GM10266 (cell line): ENCODE measurements at regions not wholly inside any gene's neighbourhood (a gene's known extent, or its start where the extent isn't known, plus 50 kb on each side); places are given as distances from the start of the nearest gene placed in this dataset.
"Not testable (repeated sequence)": the region's sequence is repeated elsewhere in the genome, so short reads cannot be mapped to it uniquely, and the experiment has no call there.

Experiments
- DNase-seq: peaks from one replicate; pipeline ENCODE4 v3.0.0; 2012; ENCODE audit errors: extremely low spot score
- TF ChIP-seq, protein P1 (sequence below): IDR thresholded peaks from 2 replicates; pipeline ENCODE4 v1.5.1; 2012; ENCODE audit warnings: mild to moderate bottlenecking, low read depth; ENCODE audit not compliant: control insufficient read depth, insufficient read depth; ENCODE audit errors: missing control alignments

DNA sequence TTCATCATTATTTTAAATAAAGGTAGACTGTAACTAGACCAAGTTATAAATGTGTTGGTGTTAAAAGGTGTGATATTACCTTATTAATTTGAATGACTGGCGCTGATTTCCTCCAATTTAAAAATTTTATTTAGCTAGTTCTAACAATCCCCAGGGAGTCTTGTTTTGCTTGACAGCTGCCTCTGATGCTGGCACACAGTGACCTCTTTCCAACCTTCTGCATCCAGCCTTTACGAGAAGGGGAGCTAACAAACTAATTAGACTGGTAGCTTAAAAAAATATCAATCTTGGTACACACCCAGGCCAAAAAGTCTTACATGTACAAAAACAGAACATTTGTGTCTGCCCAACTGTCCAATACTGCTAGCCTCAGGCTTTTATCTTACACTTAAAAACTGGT lies 51.8 kb upstream of the ENPEP start:
- TF ChIP-seq, protein P1, sequence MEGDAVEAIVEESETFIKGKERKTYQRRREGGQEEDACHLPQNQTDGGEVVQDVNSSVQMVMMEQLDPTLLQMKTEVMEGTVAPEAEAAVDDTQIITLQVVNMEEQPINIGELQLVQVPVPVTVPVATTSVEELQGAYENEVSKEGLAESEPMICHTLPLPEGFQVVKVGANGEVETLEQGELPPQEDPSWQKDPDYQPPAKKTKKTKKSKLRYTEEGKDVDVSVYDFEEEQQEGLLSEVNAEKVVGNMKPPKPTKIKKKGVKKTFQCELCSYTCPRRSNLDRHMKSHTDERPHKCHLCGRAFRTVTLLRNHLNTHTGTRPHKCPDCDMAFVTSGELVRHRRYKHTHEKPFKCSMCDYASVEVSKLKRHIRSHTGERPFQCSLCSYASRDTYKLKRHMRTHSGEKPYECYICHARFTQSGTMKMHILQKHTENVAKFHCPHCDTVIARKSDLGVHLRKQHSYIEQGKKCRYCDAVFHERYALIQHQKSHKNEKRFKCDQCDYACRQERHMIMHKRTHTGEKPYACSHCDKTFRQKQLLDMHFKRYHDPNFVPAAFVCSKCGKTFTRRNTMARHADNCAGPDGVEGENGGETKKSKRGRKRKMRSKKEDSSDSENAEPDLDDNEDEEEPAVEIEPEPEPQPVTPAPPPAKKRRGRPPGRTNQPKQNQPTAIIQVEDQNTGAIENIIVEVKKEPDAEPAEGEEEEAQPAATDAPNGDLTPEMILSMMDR = no peak
- DNase-seq = no peak

DNA sequence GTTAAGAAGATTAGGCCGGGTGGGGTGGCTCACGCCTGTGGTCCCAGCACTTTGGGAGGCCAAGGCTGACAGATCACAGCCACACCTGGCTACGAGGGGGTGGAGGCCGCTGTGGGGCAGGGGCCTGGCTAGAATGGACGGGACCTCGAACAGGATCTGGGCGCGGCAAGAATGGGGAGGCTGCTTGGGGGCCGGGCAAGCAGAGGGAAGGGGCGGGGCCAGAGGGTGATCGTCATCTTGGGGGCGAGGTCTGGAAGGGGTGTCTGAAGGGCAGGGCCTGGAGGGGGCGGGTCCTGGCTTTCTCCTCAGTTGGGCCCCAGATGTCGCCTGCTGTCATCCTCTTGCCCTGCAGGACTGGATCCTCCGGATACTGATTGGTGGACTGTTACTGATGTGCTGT lies 57.3 kb upstream of the ENPEP start:
- TF ChIP-seq, protein P1 = no peak
- DNase-seq = no peak

DNA sequence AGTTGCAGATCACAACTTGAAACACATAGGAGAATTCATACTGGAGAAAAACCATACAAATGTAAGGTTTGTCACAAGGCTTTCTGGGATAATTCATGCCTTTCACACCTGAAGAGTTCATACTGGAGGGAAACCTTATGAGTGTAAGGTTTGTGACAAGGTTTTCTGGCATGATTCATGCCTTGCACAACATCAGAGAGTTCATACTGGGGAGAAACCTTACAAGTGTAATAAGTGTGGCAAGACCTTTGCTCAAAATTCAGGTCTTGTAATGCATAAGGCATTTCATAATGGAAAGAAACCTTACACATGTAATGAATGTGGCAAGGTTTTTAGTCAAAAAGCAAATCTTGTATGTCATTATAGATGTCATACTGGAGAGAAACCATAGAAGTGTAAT lies 58.8 kb upstream of the ENPEP start:
- TF ChIP-seq, protein P1 = no peak
- DNase-seq = no peak

DNA sequence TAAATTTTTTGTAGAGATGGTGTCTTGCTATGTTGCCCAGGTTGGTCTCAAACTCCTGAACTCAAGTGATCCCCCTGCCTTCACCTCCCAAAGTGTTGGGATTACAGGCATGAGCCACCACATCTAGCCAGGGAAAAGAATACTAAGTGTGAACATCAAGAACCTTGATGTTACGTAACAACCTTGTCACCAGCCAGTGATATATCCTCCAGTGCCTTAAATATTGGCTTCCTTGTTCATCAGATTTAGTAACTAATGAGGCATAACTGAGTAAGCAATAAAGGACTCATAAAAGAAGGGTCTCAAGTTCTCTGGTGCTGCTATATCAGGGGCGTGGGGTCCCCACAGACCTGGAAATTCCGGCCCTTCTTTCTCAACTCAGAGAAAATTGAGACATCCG lies 60.5 kb upstream of the ENPEP start:
- DNase-seq = no peak
- TF ChIP-seq, protein P1 = no peak

DNA sequence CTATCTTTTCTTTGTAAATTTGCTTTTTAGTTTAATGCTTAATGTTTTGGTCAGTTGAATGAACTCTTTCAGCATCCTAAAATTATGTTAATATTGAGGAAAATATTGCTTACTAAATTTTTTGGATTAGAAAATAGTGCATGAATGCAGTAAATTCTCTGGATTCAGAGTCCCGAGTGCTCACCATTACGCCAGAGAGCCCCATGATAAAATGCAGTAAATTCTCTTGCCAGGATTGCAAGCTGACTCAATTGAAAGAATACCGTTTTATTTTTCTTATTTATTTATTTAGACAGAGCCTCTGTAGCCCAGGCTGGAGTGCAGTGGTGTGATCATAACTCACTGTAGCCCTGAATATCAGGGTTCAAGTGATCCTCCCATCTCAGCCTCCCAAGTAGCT lies 60.9 kb upstream of the ENPEP start:
- TF ChIP-seq, protein P1 = no peak

DNA sequence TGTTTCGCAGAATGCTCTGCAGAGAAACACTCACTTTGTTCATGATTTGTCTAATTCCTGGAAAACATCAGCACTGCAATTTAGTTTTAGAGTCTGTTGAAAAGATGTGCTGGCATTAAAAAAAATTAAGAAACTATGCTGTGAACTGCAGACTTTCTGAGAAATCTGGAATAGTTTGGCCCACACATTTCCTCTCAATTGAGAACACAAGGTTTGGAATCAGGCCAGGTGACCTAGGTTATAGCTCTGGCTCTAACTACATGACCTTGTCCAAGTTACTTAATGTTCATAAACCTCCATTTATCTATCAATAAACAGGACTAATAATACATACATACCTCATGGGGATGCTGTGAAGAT lies 61.4 kb upstream of the ENPEP start:
- TF ChIP-seq, protein P1 = no peak
- no peak for DNase-seq

More for the DNA sequence above, 60.9 kb upstream of the ENPEP start:
- no peak for DNase-seq

DNA sequence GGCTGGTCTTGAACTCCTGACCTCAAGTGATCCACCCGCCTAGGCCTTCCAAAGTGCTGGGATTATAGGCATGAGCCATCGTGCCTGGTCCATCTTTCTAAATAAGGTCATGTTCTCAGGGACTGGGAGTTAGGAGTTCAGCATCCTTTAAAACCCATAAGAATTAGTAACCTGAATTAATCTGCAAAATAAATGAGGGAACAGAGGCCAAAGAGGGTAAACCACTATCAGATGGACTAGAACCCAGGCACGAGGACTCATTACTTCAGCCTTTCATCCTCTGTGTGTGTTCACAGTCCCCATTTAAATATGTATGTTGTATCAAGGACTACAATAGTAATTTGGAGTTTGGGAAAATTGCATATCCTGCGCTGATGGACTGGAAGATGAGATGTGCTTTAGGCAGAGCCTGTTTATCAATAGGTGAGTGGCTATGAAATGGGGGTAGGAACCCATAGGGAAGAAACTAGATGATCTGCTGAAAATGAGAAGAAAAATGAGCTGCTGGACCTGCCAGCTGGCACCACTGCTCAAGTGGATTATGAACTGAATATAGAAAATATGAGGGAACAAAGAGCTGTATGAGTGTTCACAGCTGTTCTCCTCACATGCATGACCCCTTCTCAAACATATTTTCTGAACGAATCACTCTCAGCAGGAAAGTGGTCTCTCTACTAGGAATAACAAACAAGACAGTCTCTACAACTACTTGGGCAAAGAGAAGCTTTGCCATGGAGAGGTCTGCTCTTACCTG lies 62.0 kb upstream of the ENPEP start:
- not testable (repeated sequence) for DNase-seq
